ENCODE measurements at regions not wholly inside any gene's neighbourhood (a gene's known extent, or its start where the extent isn't known, plus 50 kb on each side); places are given as distances from the start of the nearest gene placed in this dataset.

DNA sequence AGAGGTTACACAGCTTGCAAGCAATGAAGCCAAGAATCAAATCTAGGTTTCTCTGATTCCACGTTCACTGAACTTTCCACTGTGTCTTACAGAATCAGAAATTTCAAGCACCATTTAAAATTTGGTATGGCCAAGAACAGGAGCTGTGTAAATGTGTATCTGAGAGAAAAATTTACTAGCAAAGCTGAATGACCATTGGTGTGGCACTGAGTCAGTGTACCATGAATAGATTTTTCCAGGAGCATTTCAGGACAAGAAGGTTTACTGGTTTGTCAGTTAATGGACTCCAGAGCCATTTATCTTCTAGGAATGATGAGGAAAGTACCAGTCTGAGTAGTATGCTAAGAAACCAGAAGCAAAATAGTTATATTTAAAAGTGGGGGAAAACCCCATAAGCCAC lies 269.4 kb upstream of the FAT3 start:
- no peak for TF ChIP-seq CTCF (IDR thresholded peaks at IDR 0.05; ENCODE audit: borderline replicate concordance, insufficient read depth, low read depth, low read length)
- no peak overlapping the region for H3K4me3 ChIP-seq (ENCODE audit: low read depth, low read length)

DNA sequence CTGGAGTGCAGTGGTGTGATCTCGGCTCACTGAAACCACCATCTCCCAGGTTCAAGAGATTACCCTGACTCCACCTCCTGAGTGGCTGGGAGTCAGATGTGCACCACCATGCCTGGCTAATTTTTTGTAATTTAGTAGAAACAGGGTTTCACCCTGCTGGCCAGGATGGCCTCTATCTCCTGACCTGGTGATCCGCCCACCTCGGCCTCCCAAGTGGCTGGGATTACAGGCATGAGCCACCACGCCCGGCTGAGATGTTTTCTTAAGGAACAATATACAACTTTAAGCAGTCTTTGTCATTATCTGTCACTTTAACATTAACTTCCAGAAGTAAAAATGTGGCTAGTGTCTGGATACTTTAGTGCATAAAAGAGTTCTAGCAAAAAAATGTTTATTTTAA lies 272.6 kb upstream of the FAT3 start:
- no peak for TF ChIP-seq CTCF (IDR thresholded peaks at IDR 0.05; ENCODE audit: borderline replicate concordance, insufficient read depth, low read depth, low read length)
- no peak overlapping the region for H3K4me3 ChIP-seq (ENCODE audit: low read depth, low read length)

GRCh38 chr11:91947215-91947820 lies 277.3 kb upstream of the FAT3 start:
- no peak overlapping the region for H3K4me3 ChIP-seq (ENCODE audit: low read depth, low read length)
- TF ChIP-seq CTCF (IDR thresholded peaks at IDR 0.05; ENCODE audit: borderline replicate concordance, insufficient read depth, low read depth, low read length): no peak

GRCh38 chr11:91946397-91946951 lies 278.1 kb upstream of the FAT3 start:
- TF ChIP-seq CTCF (IDR thresholded peaks at IDR 0.05; ENCODE audit: borderline replicate concordance, insufficient read depth, low read depth, low read length): no peak

DNA sequence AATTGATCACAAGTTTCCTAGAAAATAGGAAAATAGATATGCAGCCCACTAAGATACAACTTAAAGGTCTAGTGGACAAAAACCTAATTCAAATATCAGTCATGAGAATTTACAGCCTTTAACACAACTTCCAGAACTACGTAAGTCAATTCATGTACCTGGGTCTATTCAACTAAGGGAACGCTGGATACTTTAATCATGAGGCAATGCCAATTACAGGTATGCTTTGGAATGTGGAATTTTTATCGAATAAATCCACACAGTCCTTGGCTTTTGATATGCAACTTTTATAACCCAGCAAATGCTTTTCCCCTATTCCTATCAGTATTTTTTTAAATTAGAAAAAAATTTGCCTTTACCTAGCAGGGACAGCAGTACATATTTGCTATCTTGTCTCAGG lies 289.5 kb upstream of the FAT3 start:
- H3K4me3 ChIP-seq (ENCODE audit: low read depth, low read length): no peak overlapping the region
- no peak for TF ChIP-seq CTCF (IDR thresholded peaks at IDR 0.05; ENCODE audit: borderline replicate concordance, insufficient read depth, low read depth, low read length)

More at GRCh38 chr11:91946397-91946951, 278.1 kb upstream of the FAT3 start:
- no peak overlapping the region for H3K4me3 ChIP-seq (ENCODE audit: low read depth, low read length)

DNA sequence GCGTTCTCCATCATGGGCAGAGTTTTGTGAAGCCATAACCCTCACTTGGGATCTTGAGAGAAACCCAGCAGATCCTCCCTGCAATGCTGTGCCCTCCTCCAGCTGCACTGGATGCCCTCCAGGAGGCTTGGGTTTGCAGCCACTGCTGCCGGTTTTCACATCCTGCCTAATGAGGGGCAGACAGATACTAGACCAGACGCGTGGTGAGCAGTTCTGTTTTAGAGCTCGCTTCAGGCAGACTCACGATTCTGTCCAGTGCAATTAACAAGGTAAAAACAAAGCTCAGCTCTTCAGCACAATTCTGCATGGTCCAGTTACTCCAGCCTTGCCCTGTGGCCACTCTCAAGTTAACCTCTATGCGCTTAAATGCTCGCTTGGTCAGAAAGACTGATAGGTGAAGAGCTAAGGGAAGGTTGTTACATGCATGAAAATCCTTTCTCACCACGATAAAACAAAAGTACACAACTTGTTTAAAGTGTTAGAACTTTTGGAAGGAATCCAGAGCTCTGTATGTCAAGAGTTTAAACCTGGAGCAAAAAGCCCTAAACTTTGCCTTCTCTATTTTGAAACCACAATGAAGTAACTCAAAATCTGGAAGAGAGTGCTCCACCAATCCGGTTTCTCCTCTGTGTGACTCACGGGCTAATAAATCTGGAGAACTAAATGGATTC lies 292.3 kb upstream of the FAT3 start:
- no peak for TF ChIP-seq CTCF (IDR thresholded peaks at IDR 0.05; ENCODE audit: borderline replicate concordance, insufficient read depth, low read depth, low read length)
- no peak overlapping the region for H3K4me3 ChIP-seq (ENCODE audit: low read depth, low read length)

DNA sequence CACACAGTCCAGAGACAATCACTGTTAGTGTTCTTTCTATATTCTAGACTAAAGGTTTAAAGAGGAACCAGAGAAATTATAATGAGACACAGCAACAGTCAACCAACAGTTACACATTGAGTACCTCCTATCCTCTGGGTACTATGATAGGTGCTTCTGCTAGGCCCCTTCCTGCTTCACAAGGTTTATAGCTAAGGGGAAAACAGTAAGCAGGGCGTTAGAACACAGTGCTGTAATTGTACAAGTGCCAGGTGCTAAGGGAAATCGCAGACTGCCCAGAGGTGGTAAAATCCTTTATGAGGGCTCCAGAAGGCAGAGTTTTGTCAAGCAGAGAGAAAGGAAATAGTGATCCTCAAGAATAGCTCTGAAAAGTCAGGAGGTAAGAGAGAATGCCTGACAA lies 297.2 kb upstream of the FAT3 start:
- TF ChIP-seq CTCF (IDR thresholded peaks at IDR 0.05; ENCODE audit: borderline replicate concordance, insufficient read depth, low read depth, low read length): no peak
- H3K4me3 ChIP-seq (ENCODE audit: low read depth, low read length): no peak overlapping the region
